ENCODE measurements at regions not wholly inside any gene's neighbourhood (a gene's known extent, or its start where the extent isn't known, plus 50 kb on each side); places are given as distances from the start of the nearest gene placed in this dataset.

DNA sequence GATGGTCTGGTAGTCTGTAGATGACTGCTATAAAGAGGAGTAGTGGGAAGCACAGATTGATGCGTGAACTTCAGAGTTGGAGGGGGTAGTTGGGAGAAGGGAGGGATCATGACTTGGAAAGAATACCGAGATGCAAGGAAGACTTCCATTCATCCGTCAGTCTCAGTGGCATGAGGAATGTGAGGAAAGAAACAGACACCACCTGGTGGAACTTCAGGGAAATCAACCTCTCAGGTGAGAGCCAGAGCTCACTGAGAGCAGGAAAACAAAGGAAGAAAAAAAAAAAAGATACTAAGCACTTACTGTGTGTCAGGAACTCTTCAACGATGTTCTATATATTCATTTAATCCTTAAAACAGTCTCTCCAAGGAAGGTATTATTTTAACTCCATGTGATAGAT is 172.4 kb downstream of the OXSM start:
- TF ChIP-seq, protein P1, sequence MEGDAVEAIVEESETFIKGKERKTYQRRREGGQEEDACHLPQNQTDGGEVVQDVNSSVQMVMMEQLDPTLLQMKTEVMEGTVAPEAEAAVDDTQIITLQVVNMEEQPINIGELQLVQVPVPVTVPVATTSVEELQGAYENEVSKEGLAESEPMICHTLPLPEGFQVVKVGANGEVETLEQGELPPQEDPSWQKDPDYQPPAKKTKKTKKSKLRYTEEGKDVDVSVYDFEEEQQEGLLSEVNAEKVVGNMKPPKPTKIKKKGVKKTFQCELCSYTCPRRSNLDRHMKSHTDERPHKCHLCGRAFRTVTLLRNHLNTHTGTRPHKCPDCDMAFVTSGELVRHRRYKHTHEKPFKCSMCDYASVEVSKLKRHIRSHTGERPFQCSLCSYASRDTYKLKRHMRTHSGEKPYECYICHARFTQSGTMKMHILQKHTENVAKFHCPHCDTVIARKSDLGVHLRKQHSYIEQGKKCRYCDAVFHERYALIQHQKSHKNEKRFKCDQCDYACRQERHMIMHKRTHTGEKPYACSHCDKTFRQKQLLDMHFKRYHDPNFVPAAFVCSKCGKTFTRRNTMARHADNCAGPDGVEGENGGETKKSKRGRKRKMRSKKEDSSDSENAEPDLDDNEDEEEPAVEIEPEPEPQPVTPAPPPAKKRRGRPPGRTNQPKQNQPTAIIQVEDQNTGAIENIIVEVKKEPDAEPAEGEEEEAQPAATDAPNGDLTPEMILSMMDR (IDR thresholded peaks at IDR 0.05; ENCODE audit: poor library complexity, severe bottlenecking) = peak; percentile 51
- TF ChIP-seq EZH2 (IDR thresholded peaks at IDR 0.05; ENCODE audit: borderline replicate concordance, insufficient read depth, low read length, poor library complexity, severe bottlenecking) = no peak
- no peak for TF ChIP-seq POLR2AphosphoS5 (IDR thresholded peaks at IDR 0.05)
- no peak for TF ChIP-seq TAF1 (IDR thresholded peaks at IDR 0.05; ENCODE audit: low read depth)
- TF ChIP-seq SMC3 (conservative IDR thresholded peaks at IDR 0.05; ENCODE audit: poor library complexity) = no peak
- TF ChIP-seq, protein P2, sequence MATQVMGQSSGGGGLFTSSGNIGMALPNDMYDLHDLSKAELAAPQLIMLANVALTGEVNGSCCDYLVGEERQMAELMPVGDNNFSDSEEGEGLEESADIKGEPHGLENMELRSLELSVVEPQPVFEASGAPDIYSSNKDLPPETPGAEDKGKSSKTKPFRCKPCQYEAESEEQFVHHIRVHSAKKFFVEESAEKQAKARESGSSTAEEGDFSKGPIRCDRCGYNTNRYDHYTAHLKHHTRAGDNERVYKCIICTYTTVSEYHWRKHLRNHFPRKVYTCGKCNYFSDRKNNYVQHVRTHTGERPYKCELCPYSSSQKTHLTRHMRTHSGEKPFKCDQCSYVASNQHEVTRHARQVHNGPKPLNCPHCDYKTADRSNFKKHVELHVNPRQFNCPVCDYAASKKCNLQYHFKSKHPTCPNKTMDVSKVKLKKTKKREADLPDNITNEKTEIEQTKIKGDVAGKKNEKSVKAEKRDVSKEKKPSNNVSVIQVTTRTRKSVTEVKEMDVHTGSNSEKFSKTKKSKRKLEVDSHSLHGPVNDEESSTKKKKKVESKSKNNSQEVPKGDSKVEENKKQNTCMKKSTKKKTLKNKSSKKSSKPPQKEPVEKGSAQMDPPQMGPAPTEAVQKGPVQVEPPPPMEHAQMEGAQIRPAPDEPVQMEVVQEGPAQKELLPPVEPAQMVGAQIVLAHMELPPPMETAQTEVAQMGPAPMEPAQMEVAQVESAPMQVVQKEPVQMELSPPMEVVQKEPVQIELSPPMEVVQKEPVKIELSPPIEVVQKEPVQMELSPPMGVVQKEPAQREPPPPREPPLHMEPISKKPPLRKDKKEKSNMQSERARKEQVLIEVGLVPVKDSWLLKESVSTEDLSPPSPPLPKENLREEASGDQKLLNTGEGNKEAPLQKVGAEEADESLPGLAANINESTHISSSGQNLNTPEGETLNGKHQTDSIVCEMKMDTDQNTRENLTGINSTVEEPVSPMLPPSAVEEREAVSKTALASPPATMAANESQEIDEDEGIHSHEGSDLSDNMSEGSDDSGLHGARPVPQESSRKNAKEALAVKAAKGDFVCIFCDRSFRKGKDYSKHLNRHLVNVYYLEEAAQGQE (IDR thresholded peaks at IDR 0.05; ENCODE audit: borderline replicate concordance) = no peak
- no peak for TF ChIP-seq EP300 (conservative IDR thresholded peaks at IDR 0.05; ENCODE audit: poor library complexity, severe bottlenecking)

Measured in neural cell (in vitro differentiated cells).